ENCODE measurements at regions not wholly inside any gene's neighbourhood (a gene's known extent, or its start where the extent isn't known, plus 50 kb on each side); places are given as distances from the start of the nearest gene placed in this dataset.

DNA sequence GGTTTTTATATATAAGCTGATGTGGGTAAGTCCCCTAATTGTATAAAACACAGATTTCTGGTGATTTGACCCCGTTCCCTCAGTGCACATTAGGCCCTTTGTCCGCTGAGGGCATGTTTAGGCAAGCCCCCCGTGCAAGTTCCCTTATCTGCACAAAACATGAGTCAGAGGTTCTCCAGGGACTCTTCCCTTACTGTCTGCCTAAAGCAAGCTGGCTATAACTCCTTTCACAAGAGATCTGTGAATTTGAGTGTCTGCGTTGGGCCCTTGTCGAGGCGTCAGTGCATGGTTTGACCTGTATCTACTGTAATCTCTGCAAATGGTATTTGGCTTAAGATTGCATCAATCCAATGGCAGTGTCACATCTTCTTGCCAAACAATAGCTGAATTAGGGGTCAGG, 712.8 kb downstream of the CDH8 start:
- no peak for DNase-seq (ENCODE audit: low read depth in 3 of 3)

DNA sequence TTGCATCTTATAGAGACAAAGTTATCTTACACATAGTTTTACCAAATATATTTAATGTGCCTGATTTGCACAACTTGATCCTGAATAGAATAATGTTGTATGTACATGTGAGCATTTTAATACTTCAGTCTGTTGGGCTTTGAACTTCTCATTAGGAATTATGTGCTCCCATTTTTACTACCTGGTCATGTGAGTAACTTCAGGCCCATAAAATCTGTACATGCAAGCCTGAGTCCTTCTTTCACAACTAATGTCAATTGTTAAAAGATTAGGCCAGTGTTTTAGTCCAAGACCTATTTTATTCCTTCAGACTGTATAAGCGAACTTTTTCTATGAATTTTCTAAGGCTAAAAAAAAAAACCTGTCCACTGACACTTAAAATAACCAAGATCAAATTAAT, 715.4 kb downstream of the CDH8 start:
- no peak for DNase-seq (ENCODE audit: low read depth in 3 of 3)

DNA sequence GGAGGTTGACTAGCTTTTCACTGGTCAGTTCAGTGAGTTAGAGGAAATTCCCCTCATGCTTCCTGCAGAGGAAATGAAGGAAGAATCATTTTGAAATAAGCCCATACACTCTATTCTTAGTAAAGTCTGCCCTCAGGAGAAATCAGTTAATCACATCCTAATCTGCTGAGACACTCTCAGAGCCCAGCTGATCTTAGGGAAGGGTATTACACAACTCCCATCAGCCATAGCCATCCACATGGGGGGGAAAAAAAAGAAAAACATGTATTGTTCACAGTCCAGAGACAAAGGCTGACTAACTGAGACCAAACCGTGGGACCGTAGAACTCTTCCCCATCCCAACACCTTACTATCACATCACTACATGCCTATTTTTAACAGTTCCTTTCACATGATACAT, 722.3 kb downstream of the CDH8 start:
- no peak for DNase-seq (ENCODE audit: low read depth in 3 of 3)

DNA sequence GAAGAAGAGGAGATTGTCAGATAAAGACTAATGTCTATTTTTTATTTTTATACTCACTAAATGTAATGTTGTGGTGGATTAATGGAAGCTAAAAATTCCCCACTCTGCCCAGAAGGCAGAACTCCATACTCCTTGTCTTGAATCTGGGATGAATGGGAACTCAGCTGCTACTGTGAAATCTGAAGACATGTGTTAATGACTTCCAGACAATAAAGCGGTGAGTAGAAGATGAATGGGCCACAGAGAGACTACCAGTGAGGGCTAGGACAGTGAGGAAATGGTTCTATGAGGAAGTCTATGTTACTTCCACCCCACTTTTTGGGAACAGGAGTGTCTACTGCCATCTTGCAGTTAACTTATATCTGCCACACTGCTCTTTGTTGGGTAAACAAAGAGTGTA, 726.9 kb downstream of the CDH8 start:
- DNase-seq (ENCODE audit: low read depth in 3 of 3) = no peak

DNA sequence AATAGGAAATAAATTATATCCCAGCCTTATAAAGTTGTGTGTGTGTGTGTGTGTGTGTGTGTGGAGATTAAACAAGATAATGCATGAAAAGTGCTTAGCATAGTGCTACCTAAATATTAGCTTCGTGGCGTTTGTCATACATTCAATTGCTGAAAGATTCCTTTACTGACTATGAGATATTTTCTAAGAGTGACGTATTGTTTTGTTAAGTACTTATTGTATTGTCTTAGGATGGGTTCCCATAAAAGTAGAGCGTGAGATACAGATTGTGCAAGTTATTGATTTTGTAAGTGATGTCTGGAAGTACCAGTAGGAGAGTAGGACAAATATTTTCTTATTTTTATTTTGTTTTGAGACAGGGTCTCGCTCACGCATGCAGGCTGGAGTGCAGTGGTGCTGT, 730.0 kb downstream of the CDH8 start:
- no peak for DNase-seq (ENCODE audit: low read depth in 3 of 3)

DNA sequence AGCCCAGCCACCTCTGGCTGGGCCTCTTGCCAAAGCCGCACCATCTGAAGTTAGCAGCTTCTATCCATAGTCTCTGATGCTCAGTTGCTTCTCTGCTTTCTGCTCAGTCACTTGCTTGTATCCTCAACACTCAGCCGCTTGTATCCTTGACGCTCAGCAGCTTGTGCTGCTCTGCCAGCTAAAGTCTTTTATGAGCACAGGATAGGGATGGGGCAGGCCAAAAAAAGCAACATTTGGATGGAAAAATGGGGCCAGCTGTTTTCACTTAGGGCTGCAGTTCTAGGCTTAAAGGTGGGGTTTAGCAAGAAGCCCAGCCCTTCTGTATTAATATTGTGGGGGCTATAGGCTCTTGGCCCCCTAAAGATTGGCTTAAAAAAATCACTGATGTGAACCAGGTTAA, 739.4 kb downstream of the CDH8 start:
- DNase-seq (ENCODE audit: low read depth in 3 of 3) = no peak

DNA sequence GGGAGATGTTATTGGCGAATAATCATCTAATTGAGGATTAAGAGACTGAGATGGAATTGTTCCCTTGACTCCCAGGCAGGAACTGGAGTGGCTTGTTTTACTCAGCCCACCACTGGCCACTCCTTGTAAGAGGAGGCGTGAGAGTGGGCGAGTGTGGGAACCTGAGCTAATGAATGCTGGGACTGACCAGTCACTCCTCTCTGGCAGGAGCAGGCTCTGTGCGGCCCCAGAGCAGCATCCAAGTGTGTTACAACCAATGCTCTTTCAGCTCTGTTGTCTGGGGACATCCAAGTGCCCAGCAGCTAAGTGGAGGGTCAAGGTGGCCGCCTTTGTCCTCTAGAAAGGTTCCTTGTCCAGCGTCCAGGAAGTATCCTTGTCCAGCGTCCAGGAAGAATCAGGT, 739.9 kb downstream of the CDH8 start:
- DNase-seq (ENCODE audit: low read depth in 3 of 3) = no peak

DNA sequence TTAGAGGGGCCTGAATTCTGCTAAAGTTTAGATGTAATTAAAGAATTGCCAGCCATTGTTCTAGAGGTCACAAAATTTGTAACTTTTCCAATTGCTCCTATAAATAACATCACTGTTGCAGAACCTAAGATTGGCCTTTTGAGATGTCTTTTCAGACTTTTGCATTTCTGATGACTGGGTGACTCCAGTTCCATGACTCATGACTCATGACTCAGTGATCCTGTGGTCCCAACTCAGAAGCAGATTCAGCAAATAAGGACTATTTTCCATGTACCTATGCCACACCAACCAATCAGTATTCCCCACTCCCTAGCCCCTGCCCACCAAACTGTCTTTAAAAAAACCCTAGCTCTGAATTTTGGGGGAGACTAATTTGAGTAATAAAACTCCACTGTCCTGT, 740.9 kb downstream of the CDH8 start:
- DNase-seq (ENCODE audit: low read depth in 3 of 3) = no peak

DNA sequence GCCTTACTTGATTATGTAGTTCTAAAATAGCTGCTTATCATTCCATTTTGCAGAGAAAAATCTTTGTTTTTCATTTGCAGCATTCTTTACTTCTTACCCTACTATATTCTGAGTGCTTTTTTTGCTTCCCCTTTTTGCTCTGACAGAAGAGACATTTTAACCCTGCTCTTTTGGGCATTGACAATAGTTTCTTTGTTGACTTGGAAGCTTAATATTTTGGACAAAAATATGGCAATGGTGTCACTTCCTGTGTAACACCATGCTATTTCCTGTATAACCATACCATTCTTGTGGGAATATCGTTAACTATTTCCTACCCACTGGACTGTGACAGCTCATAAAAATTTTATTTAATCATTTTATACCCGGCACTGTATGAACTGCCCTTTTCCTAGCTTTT, 747.1 kb downstream of the CDH8 start:
- no peak for DNase-seq (ENCODE audit: low read depth in 3 of 3)

DNA sequence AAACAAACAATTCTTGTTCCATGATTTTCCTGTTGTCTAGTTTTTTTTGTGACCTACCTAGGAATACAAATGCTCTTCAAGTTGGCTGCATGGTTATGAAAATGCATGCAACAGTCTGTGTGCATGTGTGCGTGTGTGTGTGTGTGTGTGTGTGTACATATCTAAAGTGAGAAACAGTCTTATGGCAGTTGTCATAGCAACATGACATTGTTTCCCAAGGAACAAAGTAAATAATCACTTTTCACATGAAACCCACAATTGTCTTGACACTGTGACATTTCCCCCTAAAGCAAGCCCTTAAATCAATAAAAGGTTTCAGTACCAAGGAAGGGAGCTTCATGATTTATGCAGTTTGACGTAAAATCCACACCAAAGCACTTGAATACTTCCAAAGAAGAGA, 758.4 kb downstream of the CDH8 start:
- DNase-seq (ENCODE audit: low read depth in 3 of 3) = no peak

DNA sequence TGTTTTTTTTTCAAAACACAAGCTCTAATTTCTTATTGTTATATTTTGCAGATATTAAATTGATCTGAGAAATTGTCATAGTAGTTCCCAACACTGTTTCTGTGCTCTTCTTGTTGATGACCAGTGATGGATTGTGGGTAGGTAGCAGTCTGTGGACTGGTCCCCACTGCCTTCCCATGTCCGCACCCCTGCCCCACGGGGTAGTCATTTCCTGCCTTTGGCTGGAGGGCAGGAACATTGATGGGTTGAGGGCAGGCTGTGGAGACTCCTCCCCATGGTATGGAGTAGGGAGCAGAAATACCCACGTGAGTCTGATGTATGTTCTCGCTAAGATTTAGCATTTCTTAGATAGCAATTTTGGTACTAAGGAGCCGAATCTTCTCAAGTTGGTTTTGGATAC, 762.0 kb downstream of the CDH8 start:
- DNase-seq (ENCODE audit: low read depth in 3 of 3) = no peak

DNA sequence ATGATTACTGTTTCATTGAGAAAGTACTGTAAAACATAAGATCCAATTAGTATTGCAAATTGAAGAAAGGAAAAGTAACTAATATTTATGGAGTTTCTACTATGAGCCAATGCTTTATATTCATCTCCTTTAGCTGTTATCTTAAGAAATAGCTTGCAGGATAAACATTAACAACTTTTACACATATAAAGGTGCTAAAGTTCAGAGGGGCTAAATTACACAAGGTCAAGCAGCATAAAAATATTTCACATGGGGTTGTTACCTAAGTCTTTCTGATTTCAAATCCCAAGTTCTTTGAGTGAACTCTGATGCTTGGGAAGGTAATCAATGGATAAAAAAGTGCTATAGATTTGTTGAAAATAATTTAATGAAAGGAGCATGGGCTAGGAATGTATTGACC, 765.5 kb downstream of the CDH8 start:
- DNase-seq (ENCODE audit: low read depth in 3 of 3) = no peak

DNA sequence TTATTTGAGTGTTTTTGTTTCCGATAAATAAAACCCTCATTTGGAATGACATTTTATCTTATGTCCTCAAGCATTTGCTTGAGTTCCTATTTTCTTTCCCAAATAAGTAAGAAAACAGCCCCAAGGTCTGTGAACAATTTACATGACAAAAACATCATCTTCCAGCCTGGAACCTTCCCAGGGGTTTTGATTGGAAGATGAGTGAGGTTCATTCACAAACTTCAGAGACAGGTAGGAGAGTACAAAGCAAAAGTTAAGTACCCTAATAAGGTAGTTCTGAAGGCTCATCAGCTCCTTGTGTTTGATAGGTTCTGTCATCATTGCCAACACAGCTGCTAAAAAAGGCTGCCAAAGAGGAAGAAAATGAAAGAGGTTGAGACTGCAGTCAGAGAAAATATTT, 772.8 kb downstream of the CDH8 start:
- DNase-seq (ENCODE audit: low read depth in 3 of 3) = no peak

DNA sequence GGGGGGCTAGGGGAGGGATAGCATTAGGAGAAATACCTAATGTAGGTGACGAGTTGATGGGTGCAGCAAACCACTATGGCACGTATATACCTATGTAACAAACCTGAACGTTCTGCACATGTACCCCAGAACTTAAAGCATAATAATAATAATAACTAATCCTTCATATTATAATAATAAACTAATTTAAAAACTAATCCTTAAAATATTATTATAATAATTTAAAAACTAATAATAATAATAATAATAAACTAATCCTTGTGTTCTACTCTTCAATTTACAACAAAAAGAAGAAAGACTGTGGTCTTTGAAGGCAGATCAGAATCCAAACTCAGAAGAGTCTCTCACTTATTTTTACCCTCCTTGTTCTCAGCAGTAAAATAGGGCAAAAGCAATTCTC, 774.9 kb downstream of the CDH8 start:
- no peak for DNase-seq (ENCODE audit: low read depth in 3 of 3)

DNA sequence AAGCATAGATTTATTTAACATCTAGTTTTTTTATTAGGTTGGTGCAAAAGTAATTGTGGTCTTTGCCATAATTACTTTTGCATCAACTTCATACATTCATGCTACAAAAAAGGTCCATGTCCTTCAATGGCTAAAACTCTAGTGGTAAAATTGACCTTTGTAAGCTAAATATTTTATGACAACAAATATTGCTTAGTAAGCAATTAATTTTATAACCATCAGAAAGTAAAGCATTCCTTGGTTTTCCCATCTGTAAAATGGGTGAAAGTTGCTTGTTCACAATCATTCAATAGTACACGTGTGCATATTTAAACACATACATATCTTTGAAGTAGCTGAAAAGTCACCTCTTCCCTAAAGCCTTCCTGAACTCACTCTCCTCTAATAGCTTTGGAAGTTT, 789.6 kb downstream of the CDH8 start:
- no peak for DNase-seq (ENCODE audit: low read depth in 3 of 3)

DNA sequence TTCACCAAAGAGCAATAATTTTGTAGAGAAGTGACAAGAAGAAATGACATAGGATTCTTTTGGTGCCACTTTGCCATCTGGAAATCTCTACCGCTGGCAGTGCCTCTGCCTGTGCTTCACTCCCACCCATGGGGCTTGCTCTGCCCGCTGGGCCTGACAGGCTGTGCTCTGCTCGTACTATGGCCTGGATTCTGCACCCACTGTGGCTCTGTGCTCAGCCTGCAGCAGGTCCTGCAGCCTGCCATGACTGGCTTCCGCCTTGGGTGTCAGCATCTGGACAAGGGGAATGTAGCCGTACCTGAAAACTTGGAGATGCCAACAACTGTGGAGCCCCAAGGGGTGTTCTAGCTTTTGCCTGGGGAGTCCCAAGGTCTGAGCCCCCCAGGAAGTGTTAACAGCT, 792.3 kb downstream of the CDH8 start:
- no peak for DNase-seq (ENCODE audit: low read depth in 3 of 3)

DNA sequence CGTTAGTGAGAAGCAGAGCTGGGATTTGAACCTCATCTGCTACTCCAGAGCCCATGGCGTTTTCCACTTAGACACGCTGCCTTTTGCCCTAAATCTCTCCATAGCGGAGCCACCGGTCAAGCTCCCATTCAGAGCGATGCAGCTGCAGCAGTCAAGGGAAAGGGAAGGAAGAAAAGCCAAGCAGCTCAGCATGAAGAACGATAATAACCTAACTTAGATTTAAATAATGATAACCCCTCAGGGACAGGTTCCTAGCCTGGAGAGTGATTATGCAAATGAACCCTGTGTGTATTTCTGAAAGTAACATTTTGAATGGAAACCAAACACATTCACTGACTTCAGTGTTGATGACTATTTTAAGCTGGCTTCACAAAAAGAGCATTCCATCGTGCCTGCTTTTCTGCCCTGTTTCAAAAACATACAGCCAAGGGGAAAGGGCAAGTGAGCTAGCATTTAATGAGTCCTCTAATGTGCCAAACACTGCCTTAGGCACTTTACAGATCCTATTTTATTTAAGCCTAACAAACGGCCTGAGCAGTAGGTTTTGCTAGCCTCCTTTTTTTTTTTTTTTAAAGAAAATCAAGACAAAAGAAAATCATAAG, 798.3 kb downstream of the CDH8 start:
- DNase-seq (ENCODE audit: low read depth in 3 of 3) = no peak

DNA sequence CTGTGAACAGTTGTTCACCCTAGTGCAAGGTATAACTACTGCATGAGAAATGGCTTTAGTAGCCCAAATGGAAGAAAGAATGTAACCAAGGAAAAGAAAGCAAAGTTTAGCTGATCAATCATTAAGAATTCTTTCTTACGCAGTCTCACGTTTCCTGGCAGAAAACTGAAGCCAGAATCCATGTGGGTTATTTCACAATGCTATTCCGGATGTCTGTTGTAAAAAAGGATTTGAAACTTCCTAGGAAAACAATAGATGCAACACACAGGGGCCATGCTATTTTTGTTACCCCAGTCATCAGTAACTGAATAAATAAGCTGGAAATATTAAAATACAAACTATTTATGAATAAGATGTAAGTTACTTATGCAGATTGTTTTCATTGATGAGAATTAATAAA, 802.5 kb downstream of the CDH8 start:
- no peak for DNase-seq (ENCODE audit: low read depth in 3 of 3)

DNA sequence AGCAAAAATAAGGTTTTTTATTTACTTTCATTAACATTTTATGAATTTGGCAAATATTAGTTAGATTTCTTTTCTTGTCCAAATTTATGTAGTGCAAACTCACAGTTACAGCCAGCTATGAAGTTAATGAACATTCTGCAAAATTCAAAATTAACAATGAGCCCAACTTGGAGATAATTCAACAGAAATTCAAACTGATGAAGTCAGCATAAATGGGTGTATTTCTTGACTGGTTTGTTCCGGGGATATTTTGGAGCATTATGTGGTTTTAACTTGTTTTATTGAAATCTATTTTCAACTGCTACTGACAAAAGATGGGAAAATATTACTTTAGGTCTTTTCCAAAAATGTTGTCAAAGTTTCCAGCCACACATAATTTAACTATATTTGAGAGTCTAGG, 807.9 kb downstream of the CDH8 start:
- DNase-seq (ENCODE audit: low read depth in 3 of 3) = no peak

DNA sequence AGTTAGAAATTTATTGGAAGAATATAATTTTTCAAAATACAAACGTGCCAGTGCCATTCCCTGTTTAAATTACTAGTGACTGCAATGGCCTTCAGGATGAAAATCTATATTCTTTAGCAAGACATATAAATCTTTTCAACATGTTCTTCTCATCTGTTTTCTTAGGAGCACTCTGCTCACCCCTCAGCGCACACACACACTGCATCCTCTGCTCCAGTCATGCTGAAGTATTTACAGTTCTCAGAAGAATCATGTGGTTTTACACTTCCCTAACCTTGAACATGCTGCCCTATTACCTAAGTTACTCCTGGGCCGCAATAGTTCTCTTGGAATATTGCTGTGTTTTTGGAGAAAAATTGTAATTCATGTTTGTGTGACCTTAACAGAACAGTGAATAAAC, 820.6 kb downstream of the CDH8 start:
- DNase-seq (ENCODE audit: low read depth in 3 of 3) = no peak

DNA sequence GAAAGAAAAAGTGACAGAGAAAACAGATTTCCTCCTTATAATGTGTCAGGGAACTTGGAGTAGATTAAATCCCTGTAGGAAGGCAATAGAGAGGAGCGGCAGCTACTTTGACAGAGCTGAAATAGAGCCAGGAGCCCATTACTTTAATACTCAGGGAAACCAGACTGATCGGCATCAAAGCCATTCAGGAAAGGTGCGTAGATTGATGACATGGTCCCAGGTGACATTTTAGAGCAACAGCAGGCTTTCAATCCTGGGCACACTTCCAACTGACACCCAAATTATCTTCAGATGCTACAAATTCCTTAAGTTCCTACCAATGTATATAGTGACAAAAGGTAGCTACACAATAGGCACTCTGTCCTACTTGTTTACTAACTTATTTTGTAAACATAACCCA, 821.5 kb downstream of the CDH8 start:
- no peak for DNase-seq (ENCODE audit: low read depth in 3 of 3)

DNA sequence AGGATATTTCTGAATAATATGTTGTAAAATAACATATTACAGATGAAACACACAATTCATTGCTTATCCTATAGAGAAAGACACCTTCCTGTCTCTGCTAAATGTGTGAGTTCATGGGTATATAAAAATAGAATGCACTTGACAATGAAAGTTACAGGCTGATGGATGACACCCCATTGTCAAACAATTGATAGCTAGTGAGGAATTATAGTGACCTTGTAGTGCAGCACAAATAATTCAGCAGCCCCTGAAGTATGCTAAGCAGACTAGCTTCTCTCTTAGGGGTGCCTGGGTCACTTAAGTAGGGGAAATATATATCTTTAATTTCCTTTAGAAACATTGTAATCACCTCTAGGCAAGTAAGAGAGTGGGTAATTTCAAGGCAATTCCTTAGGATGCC, 826.2 kb downstream of the CDH8 start:
- DNase-seq (ENCODE audit: low read depth in 3 of 3) = no peak

DNA sequence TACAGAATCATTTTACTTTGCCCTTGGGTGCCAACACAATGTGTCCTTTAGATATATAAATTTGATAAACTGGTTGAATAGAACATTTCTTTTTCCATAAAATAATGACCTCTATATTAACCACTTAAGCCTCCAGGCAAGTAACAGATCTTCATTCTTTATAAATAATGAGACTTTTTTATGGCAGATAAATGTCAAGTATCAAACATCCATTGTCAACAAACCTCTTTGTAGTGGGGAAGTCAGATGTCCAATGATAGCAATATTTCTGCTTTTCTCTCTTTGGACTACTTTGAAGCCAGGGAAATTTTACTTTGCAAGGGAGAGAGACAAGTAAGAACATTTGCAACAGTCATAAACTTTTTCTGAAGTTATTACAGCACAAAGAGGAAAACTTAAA, 841.2 kb downstream of the CDH8 start:
- no peak for DNase-seq (ENCODE audit: low read depth in 3 of 3)

DNA sequence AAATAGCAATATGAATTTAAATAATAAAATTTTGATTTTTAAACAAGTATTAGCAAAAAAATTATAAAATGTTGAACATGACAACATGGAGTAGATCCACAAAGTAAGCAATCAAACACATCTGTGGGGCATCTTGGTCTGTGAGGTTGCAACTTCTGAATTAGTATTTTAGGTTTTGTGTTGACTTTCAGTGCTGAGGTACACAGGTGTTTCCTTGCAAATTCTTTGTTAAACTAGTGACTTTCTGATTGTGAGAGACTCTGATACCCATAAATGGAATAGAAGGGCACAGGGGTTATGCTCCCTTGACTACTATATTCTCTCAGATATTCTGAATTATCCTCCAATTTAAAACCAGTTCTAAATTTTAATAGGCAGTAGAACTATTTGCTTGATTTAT, 841.7 kb downstream of the CDH8 start:
- no peak for DNase-seq (ENCODE audit: low read depth in 3 of 3)

DNA sequence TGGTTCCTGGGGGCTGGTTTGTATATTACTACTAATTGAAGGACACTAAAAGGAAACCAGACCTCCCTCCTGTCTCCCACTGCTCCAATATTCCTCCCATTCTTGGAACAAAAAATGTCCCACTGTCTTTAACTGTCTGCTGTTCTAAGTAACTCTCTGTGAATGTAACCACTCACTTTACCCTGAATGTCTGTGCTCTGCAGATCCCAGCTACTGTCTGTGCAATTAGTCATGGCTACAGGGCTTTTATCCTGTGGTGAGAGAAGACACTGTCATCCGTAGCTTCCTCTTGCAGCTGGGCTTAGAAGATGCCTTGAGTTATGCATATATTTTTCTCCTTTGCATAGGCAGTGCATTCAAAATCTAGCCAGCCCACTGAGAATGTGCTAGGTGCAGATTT, 853.8 kb downstream of the CDH8 start:
- no peak for DNase-seq (ENCODE audit: low read depth in 3 of 3)

All from stimulated activated CD4-positive, alpha-beta T cell treated with anti-CD3 and anti-CD28 coated beads, TNF-alpha, amount 100 ng/mL, for 48 hours (primary cell).